ENCODE measurements at regions not wholly inside any gene's neighbourhood (a gene's known extent, or its start where the extent isn't known, plus 50 kb on each side); places are given as distances from the start of the nearest gene placed in this dataset.
A peak's percentile ranks its signal among the peaks of the same experiment; 100 is the strongest.

- H3K4me3 ChIP-seq, result no peak overlapping the region
- H4K20me1 ChIP-seq, result no peaks in the 10 kb centered on the region
- peak overlapping the region; percentile 69 for H3K4me2 ChIP-seq
- no peaks in the 10 kb centered on the region for H3K36me3 ChIP-seq
- H3K27ac ChIP-seq, result no peak overlapping the region
- H3K4me1 ChIP-seq, result peaks cover 13% of the 10 kb centered on the region
- no peak for TF ChIP-seq Cebpa-rat (IDR thresholded peaks at IDR 0.05)
- H3K9ac ChIP-seq, result no peak overlapping the region
- H3K27me3 ChIP-seq, result no peaks in the 10 kb centered on the region
- H3K9me3 ChIP-seq, result no peaks in the 10 kb centered on the region
These were observed 88.8 kb downstream of the CHST1 start for GRCh38 chr11:45576461-45577215.

GRCh38 chr11:45573728-45574127, 91.7 kb downstream of the CHST1 start:
- no peaks in the 10 kb centered on the region for H3K36me3 ChIP-seq
- H3K4me3 ChIP-seq, result no peak overlapping the region
- no peak for TF ChIP-seq Cebpa-rat (IDR thresholded peaks at IDR 0.05)
- no peaks in the 10 kb centered on the region for H4K20me1 ChIP-seq
- H3K27me3 ChIP-seq, result no peaks in the 10 kb centered on the region
- no peaks in the 10 kb centered on the region for H3K9me3 ChIP-seq
- H3K4me1 ChIP-seq, result peaks cover 13% of the 10 kb centered on the region
- H3K9ac ChIP-seq, result no peak overlapping the region
- H3K27ac ChIP-seq, result no peak overlapping the region
- no peak overlapping the region for H3K4me2 ChIP-seq

GRCh38 chr11:45572354-45573123, 92.9 kb downstream of the CHST1 start:
- Histone ChIP-seq H3K27ac (no peak overlapping the region), H3K4me2 (no peak overlapping the region), H3K4me3 (no peak overlapping the region), H3K4me1 (peaks cover 13% of the 10 kb centered on the region), H3K9ac (no peak overlapping the region), H3K27me3 (no peaks in the 10 kb centered on the region), H3K9me3 (no peaks in the 10 kb centered on the region), H3K36me3 (no peaks in the 10 kb centered on the region), H4K20me1 (no peaks in the 10 kb centered on the region)
- TF ChIP-seq Cebpa-rat (IDR thresholded peaks at IDR 0.05), result no peak

- H4K20me1 ChIP-seq, result no peaks in the 10 kb centered on the region
- no peak overlapping the region for H3K4me2 ChIP-seq
- no peak overlapping the region for H3K27ac ChIP-seq
- no peak for TF ChIP-seq Cebpa-rat (IDR thresholded peaks at IDR 0.05)
- H3K9ac ChIP-seq, result no peak overlapping the region
- no peak overlapping the region for H3K4me3 ChIP-seq
- H3K36me3 ChIP-seq, result no peaks in the 10 kb centered on the region
- no peaks in the 10 kb centered on the region for H3K27me3 ChIP-seq
- no peaks in the 10 kb centered on the region for H3K4me1 ChIP-seq
- no peaks in the 10 kb centered on the region for H3K9me3 ChIP-seq
These were observed 95.6 kb downstream of the CHST1 start for GRCh38 chr11:45569776-45570175.

GRCh38 chr11:45568049-45568448, 97.4 kb downstream of the CHST1 start:
- no peaks in the 10 kb centered on the region for H3K4me1 ChIP-seq
- no peak for TF ChIP-seq Cebpa-rat (IDR thresholded peaks at IDR 0.05)
- H3K27me3 ChIP-seq, result no peaks in the 10 kb centered on the region
- no peaks in the 10 kb centered on the region for H3K9me3 ChIP-seq
- H3K27ac ChIP-seq, result no peak overlapping the region
- H3K4me2 ChIP-seq, result no peak overlapping the region
- no peaks in the 10 kb centered on the region for H4K20me1 ChIP-seq
- H3K4me3 ChIP-seq, result no peak overlapping the region
- H3K9ac ChIP-seq, result no peak overlapping the region
- no peaks in the 10 kb centered on the region for H3K36me3 ChIP-seq

GRCh38 chr11:45565446-45565988, 99.9 kb downstream of the CHST1 start:
- no peaks in the 10 kb centered on the region for H3K9me3 ChIP-seq
- no peaks in the 10 kb centered on the region for H3K27me3 ChIP-seq
- H3K27ac ChIP-seq, result no peak overlapping the region

GRCh38 chr11:45563810-45564209, 101.6 kb downstream of the CHST1 start:
- Histone ChIP-seq H3K9ac (no peak overlapping the region), H4K20me1 (no peaks in the 10 kb centered on the region), H3K36me3 (no peaks in the 10 kb centered on the region), H3K27ac (no peak overlapping the region), H3K4me2 (no peak overlapping the region), H3K4me1 (no peaks in the 10 kb centered on the region), H3K4me3 (no peak overlapping the region), H3K27me3 (no peaks in the 10 kb centered on the region), H3K9me3 (no peaks in the 10 kb centered on the region)
- no peak for TF ChIP-seq Cebpa-rat (IDR thresholded peaks at IDR 0.05)

More at GRCh38 chr11:45565446-45565988, 99.9 kb downstream of the CHST1 start:
- Histone ChIP-seq H3K9ac (no peak overlapping the region), H3K4me1 (no peaks in the 10 kb centered on the region), H3K4me3 (no peak overlapping the region), H4K20me1 (no peaks in the 10 kb centered on the region), H3K4me2 (no peak overlapping the region), H3K36me3 (no peaks in the 10 kb centered on the region)
- TF ChIP-seq Cebpa-rat (IDR thresholded peaks at IDR 0.05), result no peak

- Histone ChIP-seq H3K27me3 (no peaks in the 10 kb centered on the region), H3K4me1 (no peaks in the 10 kb centered on the region), H4K20me1 (no peaks in the 10 kb centered on the region), H3K4me3 (no peak overlapping the region), H3K36me3 (no peaks in the 10 kb centered on the region), H3K9me3 (no peaks in the 10 kb centered on the region), H3K27ac (no peak overlapping the region), H3K9ac (no peak overlapping the region), H3K4me2 (no peak overlapping the region)
- TF ChIP-seq Cebpa-rat (IDR thresholded peaks at IDR 0.05), result no peak
These were observed 102.3 kb downstream of the CHST1 start for GRCh38 chr11:45563171-45563570.

- Histone ChIP-seq H4K20me1 (no peaks in the 10 kb centered on the region), H3K4me3 (no peak overlapping the region), H3K4me2 (no peak overlapping the region), H3K4me1 (no peaks in the 10 kb centered on the region), H3K36me3 (no peaks in the 10 kb centered on the region), H3K9ac (no peak overlapping the region), H3K27ac (no peak overlapping the region), H3K9me3 (no peaks in the 10 kb centered on the region), H3K27me3 (no peaks in the 10 kb centered on the region)
- TF ChIP-seq Cebpa-rat (IDR thresholded peaks at IDR 0.05), result no peak
These were observed 104.5 kb downstream of the CHST1 start for GRCh38 chr11:45560913-45561281.

All from BLaER1 (cell line).